ENCODE measurements at regions not wholly inside any gene's neighbourhood (a gene's known extent, or its start where the extent isn't known, plus 50 kb on each side); places are given as distances from the start of the nearest gene placed in this dataset.

GRCh38 chr6:92176666-92177065 lies 1242.7 kb downstream of the EPHA7 start:
- TF ChIP-seq CTCF (IDR thresholded peaks at IDR 0.05) = no peak

GRCh38 chr6:92174398-92175073 lies 1244.8 kb downstream of the EPHA7 start:
- no peaks in the 10 kb centered on the region for H3K4me1 ChIP-seq
- H3K27me3 ChIP-seq (ENCODE audit: low read depth) = no peaks in the 10 kb centered on the region
- no peak overlapping the region for H3K27ac ChIP-seq
- no peak for ATAC-seq
- H3K4me3 ChIP-seq = no peak overlapping the region
- intact Hi-C loops (cut with DNase I) = no loop called here
- no peaks in the 10 kb centered on the region for H3K36me3 ChIP-seq
- no peak for TF ChIP-seq CTCF (IDR thresholded peaks at IDR 0.05)
- H3K9me3 ChIP-seq = no peaks in the 10 kb centered on the region
- DNase-seq = no peak

More at GRCh38 chr6:92176666-92177065, 1242.7 kb downstream of the EPHA7 start:
- DNase-seq (no peak), ATAC-seq (no peak)
- Histone ChIP-seq H3K4me1 (no peaks in the 10 kb centered on the region), H3K36me3 (no peaks in the 10 kb centered on the region), H3K27me3 (ENCODE audit: low read depth) (no peaks in the 10 kb centered on the region), H3K4me3 (no peak overlapping the region), H3K27ac (no peak overlapping the region), H3K9me3 (no peaks in the 10 kb centered on the region)
- intact Hi-C loops (cut with DNase I) = no loop called here

- intact Hi-C loops (cut with DNase I) = no loop called here
Measured at GRCh38 chr6:92169506-92169905, 1249.9 kb downstream of the EPHA7 start.

GRCh38 chr6:92166666-92167065 lies 1252.7 kb downstream of the EPHA7 start:
- H3K4me1 ChIP-seq = no peaks in the 10 kb centered on the region
- DNase-seq (no peak), ATAC-seq (no peak)
- H3K4me3 ChIP-seq = no peak overlapping the region
- H3K27me3 ChIP-seq (ENCODE audit: low read depth) = no peaks in the 10 kb centered on the region
- no peak for TF ChIP-seq CTCF (IDR thresholded peaks at IDR 0.05)
- intact Hi-C loops (cut with DNase I) = no loop called here
- no peaks in the 10 kb centered on the region for H3K9me3 ChIP-seq
- no peak overlapping the region for H3K27ac ChIP-seq
- no peaks in the 10 kb centered on the region for H3K36me3 ChIP-seq

More at GRCh38 chr6:92169506-92169905, 1249.9 kb downstream of the EPHA7 start:
- ATAC-seq (no peak), DNase-seq (no peak)
- H3K4me3 ChIP-seq = no peak overlapping the region
- TF ChIP-seq CTCF (IDR thresholded peaks at IDR 0.05) = no peak
- H3K36me3 ChIP-seq = no peaks in the 10 kb centered on the region
- no peak overlapping the region for H3K27ac ChIP-seq
- no peaks in the 10 kb centered on the region for H3K4me1 ChIP-seq
- H3K27me3 ChIP-seq (ENCODE audit: low read depth) = no peaks in the 10 kb centered on the region
- no peaks in the 10 kb centered on the region for H3K9me3 ChIP-seq

GRCh38 chr6:92161953-92162352 lies 1257.4 kb downstream of the EPHA7 start:
- Histone ChIP-seq H3K4me3 (no peak overlapping the region), H3K4me1 (no peaks in the 10 kb centered on the region), H3K27ac (no peak overlapping the region), H3K9me3 (no peaks in the 10 kb centered on the region), H3K27me3 (ENCODE audit: low read depth) (no peaks in the 10 kb centered on the region), H3K36me3 (no peaks in the 10 kb centered on the region)
- TF ChIP-seq CTCF (IDR thresholded peaks at IDR 0.05) = no peak
- no peak for DNase-seq
- intact Hi-C loops (cut with DNase I) = no loop called here
- no peak for ATAC-seq

All from lower lobe of right lung (tissue), 2 donors.